Thoracic aorta (tissue), 2 donors: ENCODE measurements at regions not wholly inside any gene's neighbourhood (a gene's known extent, or its start where the extent isn't known, plus 50 kb on each side); places are given as distances from the start of the nearest gene placed in this dataset.

ENCODE experiments used
- ATAC-seq: fragments of 150-250 bp; one replicate; pipeline ENCODE4 v1.8.0; 2017; ENCODE audit warnings: low read depth; ENCODE audit not compliant: insufficient number of reproducible peaks, low FRiP score
- DNase-seq: peaks from one replicate; pipeline ENCODE4 v3.0.0-alpha.2; 2020; ENCODE audit warnings: low spot score
- H3K27ac ChIP-seq, 2 donors: fragments of 200-600 bp; sonication (generic); 1 replicate in 1 of 2; 2 replicates in 1 of 2; pipeline ENCODE4 v1.5.1; 2016; ENCODE audit warnings: mild to moderate bottlenecking in 2 of 2, moderate library complexity in 2 of 2
- H3K27me3 ChIP-seq: fragments of 200-600 bp; sonication (generic); replicated peaks from 2 replicates; pipeline ENCODE4 v1.6.0; 2016; ENCODE audit warnings: mild to moderate bottlenecking; ENCODE audit not compliant: insufficient read depth
- H3K36me3 ChIP-seq: fragments of 200-600 bp; sonication (generic); one replicate; pipeline ENCODE4 v1.5.1; 2016
- H3K4me1 ChIP-seq, 2 donors: fragments of 200-600 bp; sonication (generic); 1 replicate in 1 of 2; 2 replicates in 1 of 2; pipeline versions ENCODE4 v1.5.1 to v1.6.0; 2016; ENCODE audit warnings: low read depth in 2 of 2, mild to moderate bottlenecking in 1 of 2; ENCODE audit not compliant: control insufficient read depth in 1 of 2
- H3K4me3 ChIP-seq: fragments of 200-600 bp; sonication (generic); 2 replicates; pipeline ENCODE4 v1.5.1; 2016; ENCODE audit warnings: mild to moderate bottlenecking
- H3K9me3 ChIP-seq: fragments of 200-600 bp; sonication (generic); 2 replicates; pipeline ENCODE4 v1.5.1; 2016
- CTCF ChIP-seq: fragments of 200-600 bp; sonication (generic); IDR thresholded peaks from one replicate; pipeline ENCODE4 v1.5.1; 2019; ENCODE audit warnings: antibody characterized with exemption

GRCh38 chr1:5351366-5351765 lies 640.9 kb downstream of the NPHP4 start:
- H3K4me1 ChIP-seq, result no peaks in the 10 kb centered on the region
- no peaks in the 10 kb centered on the region for H3K36me3 ChIP-seq
- H3K4me3 ChIP-seq, result no peak overlapping the region
- no peak for ATAC-seq
- H3K9me3 ChIP-seq, result peaks cover 1% of the 10 kb centered on the region
- no peak for TF ChIP-seq CTCF
- no peaks in the 10 kb centered on the region for H3K27me3 ChIP-seq
- no peak overlapping the region for H3K27ac ChIP-seq
- DNase-seq, result no peak

DNA sequence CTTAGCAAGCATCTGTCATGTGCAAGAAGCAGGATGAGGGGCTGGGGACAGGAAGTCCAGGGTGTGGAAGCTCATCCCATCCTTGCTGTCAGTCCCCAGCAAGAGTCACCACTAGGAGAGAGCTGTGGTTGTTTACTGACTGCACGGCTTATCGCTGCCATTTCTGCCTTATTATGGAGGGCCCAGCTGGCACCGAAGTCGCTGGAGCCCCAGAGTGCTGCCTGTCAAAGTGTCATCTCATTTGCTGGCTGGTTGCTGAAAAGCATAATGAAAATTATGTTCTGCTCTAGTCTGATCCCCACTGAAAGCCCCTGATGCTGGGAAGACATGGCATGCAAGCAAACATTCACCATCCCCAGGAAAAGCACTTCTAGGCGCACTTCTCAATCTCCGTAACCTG lies 642.7 kb downstream of the NPHP4 start:
- Histone ChIP-seq H3K9me3 (no peaks in the 10 kb centered on the region), H3K27me3 (no peaks in the 10 kb centered on the region), H3K4me3 (no peak overlapping the region), H3K4me1 (no peaks in the 10 kb centered on the region), H3K36me3 (no peaks in the 10 kb centered on the region), H3K27ac (no peak overlapping the region)
- DNase-seq, result no peak
- TF ChIP-seq CTCF, result no peak
- ATAC-seq, result no peak

- no peaks in the 10 kb centered on the region for H3K4me1 ChIP-seq
- no peak overlapping the region for H3K4me3 ChIP-seq
- TF ChIP-seq CTCF, result no peak
- H3K27me3 ChIP-seq, result no peaks in the 10 kb centered on the region
- H3K27ac ChIP-seq, result no peak overlapping the region
- no peaks in the 10 kb centered on the region for H3K9me3 ChIP-seq
- no peak for DNase-seq
- H3K36me3 ChIP-seq, result no peaks in the 10 kb centered on the region
- ATAC-seq, result no peak
Observed at GRCh38 chr1:5348732-5349465, 643.3 kb downstream of the NPHP4 start.

DNA sequence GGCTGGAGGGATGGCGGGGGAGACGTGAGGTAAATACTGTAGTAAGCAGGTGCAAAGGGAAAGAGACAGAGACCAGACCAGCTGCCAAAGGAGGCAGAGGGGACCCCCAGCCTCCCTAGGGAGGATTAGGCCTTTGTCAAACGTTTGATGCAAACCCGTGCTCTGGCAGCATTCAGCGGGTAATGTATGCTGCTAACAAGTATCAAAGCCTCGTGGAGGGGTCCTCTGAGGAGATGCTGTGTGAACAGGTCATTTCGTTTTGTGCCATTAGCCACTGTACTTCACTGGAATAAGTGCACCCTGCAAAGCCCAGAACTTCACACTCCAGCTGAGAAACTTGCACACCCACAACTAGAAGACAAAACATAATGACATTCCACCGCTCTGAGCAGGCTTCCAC lies 644.5 kb downstream of the NPHP4 start:
- no peaks in the 10 kb centered on the region for H3K27me3 ChIP-seq
- no peak overlapping the region for H3K4me3 ChIP-seq
- no peak overlapping the region for H3K27ac ChIP-seq
- TF ChIP-seq CTCF, result no peak
- ATAC-seq (no peak), DNase-seq (no peak)
- H3K9me3 ChIP-seq, result no peaks in the 10 kb centered on the region
- H3K36me3 ChIP-seq, result no peaks in the 10 kb centered on the region
- H3K4me1 ChIP-seq, result no peaks in the 10 kb centered on the region

DNA sequence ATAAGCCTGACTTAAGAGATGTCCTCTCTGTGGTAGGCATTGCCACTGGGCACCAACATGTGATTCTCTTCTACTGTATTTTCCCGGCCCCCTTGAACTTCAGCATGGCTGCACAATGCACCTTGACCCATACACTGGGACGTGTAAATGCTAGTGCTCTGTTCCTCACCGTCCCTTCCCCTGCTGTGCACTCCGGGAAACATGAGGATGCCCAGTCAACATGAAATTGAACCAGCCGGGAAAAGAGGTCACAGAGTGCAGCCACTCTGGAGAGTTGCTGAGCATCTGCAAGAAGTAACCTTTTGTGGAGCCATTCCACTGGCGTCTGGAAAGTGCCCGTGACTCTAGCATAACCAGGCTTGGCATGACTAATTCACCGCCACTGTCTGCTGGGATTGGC lies 646.7 kb downstream of the NPHP4 start:
- Histone ChIP-seq H3K4me1 (no peaks in the 10 kb centered on the region), H3K4me3 (no peak overlapping the region), H3K27me3 (no peaks in the 10 kb centered on the region), H3K27ac (no peak overlapping the region), H3K36me3 (no peaks in the 10 kb centered on the region), H3K9me3 (no peaks in the 10 kb centered on the region)
- ATAC-seq (no peak), DNase-seq (no peak)
- TF ChIP-seq CTCF, result no peak
